ENCODE measurements at regions not wholly inside any gene's neighbourhood (a gene's known extent, or its start where the extent isn't known, plus 50 kb on each side); places are given as distances from the start of the nearest gene placed in this dataset.
"Not testable (repeated sequence)": the region's sequence is repeated elsewhere in the genome, so short reads cannot be mapped to it uniquely, and the experiment has no call there.

- DNase-seq = peak in 2 of 3 donors; percentile 19 to 61
These were observed 384.2 kb downstream of the DTWD2 start for GRCh38 chr5:118604106-118604505.

GRCh38 chr5:118603278-118603677, 385.1 kb downstream of the DTWD2 start:
- no peak for DNase-seq

GRCh38 chr5:118598311-118598710, 390.0 kb downstream of the DTWD2 start:
- DNase-seq = no peak

GRCh38 chr5:118597543-118597942, 390.8 kb downstream of the DTWD2 start:
- DNase-seq = peak in 1 of 3 donors; percentile 27

- DNase-seq = no peak
These were observed 392.1 kb downstream of the DTWD2 start for GRCh38 chr5:118596255-118596654.

- DNase-seq = no peak
These were observed 395.4 kb downstream of the DTWD2 start for GRCh38 chr5:118593003-118593328.

- DNase-seq = peak in 2 of 3 donors; percentile 30 to 72
These were observed 395.9 kb downstream of the DTWD2 start for GRCh38 chr5:118592229-118593002.

GRCh38 chr5:118590806-118591205, 397.5 kb downstream of the DTWD2 start:
- DNase-seq = no peak

- peak in 1 of 3 donors; percentile 22 for DNase-seq
These were observed 407.4 kb downstream of the DTWD2 start for GRCh38 chr5:118580949-118581348.

GRCh38 chr5:118578093-118578492, 410.3 kb downstream of the DTWD2 start:
- DNase-seq = peak in 1 of 3 donors; percentile 42

- DNase-seq = no peak
These were observed 410.7 kb downstream of the DTWD2 start for GRCh38 chr5:118577621-118578020.

- not testable (repeated sequence) for DNase-seq
These were observed 418.1 kb downstream of the DTWD2 start for GRCh38 chr5:118570276-118570675.

- not testable (repeated sequence) for DNase-seq
These were observed 418.8 kb downstream of the DTWD2 start for GRCh38 chr5:118569596-118569995.

- DNase-seq = no peak
These were observed 422.9 kb downstream of the DTWD2 start for GRCh38 chr5:118565335-118565971.

GRCh38 chr5:118561971-118562370, 426.4 kb downstream of the DTWD2 start:
- no peak for DNase-seq

- DNase-seq = no peak
These were observed 427.1 kb downstream of the DTWD2 start for GRCh38 chr5:118561235-118561634.

- DNase-seq = no peak
These were observed 429.5 kb downstream of the DTWD2 start for GRCh38 chr5:118558871-118559270.

- DNase-seq = peak in 2 of 3 donors; percentile 71 to 83
These were observed 431.1 kb downstream of the DTWD2 start for GRCh38 chr5:118557251-118557661.

- no peak for DNase-seq
These were observed 431.6 kb downstream of the DTWD2 start for GRCh38 chr5:118556792-118557191.

- DNase-seq = no peak
These were observed 432.6 kb downstream of the DTWD2 start for GRCh38 chr5:118555727-118556126.

- DNase-seq = no peak
These were observed 433.4 kb downstream of the DTWD2 start for GRCh38 chr5:118554981-118555380.

- DNase-seq = no peak
These were observed 434.1 kb downstream of the DTWD2 start for GRCh38 chr5:118554241-118554640.

GRCh38 chr5:118553662-118554061, 434.7 kb downstream of the DTWD2 start:
- peak; percentile 70 to 99 (median 87) for DNase-seq
